ENCODE measurements at regions not wholly inside any gene's neighbourhood (a gene's known extent, or its start where the extent isn't known, plus 50 kb on each side); places are given as distances from the start of the nearest gene placed in this dataset.
A peak's percentile ranks its signal among the peaks of the same experiment; 100 is the strongest.

DNA sequence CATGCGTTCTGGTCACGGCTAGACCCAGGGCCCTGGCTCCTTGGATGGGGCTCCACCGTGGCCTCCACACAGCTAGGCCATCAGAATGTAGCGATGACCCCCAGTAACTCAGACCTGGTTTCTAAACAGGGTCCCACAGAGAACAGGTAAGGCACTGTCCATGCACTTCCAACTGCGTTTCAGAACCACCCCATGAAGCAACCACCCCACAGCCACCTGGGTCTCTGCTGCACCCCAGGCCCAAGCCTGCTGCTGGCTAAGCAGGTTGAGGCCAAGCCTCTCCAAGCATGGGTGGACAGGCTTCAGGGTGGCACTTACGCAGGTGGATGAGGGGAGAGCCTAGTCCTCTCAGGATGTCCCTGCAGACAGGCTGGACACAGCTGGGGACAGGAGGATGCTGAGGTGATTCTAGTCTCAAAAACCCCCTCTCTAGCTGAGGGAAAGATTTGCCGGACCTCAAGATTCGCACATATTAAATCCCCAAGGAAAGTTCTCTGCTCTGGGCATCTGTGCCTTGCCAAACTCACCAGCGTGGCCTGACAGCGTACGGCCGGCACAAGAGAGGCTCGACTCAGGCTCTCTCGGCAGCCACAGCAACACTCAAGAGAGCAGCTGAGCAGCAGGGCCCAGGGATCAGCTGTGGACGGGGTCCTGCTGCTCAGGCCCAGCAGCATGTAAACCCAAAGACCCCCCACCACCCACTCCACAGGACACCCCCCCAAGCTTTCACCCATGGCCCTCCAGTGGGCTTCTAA is 141.6 kb downstream of the CRYBB2 start:
- Histone ChIP-seq H3K9me2 (ENCODE audit: insufficient read depth, low read length) (no peaks in the 10 kb centered on the region), H3K27ac (ENCODE audit: low read depth, low read length, poor library complexity, severe bottlenecking) (no peak overlapping the region), H3K9me3 (ENCODE audit: low read length) (no peaks in the 10 kb centered on the region), H3K4me2 (ENCODE audit: low read length) (no peak overlapping the region), H3K79me2 (ENCODE audit: insufficient read depth, low read depth, low read length) (no peaks in the 10 kb centered on the region), H2AFZ (ENCODE audit: low read length) (no peak overlapping the region), H3K4me1 (ENCODE audit: insufficient read depth, low read length, poor library complexity, severe bottlenecking) (peaks cover 1% of the 10 kb centered on the region), H3K36me3 (ENCODE audit: insufficient read depth, low read length) (peaks cover 20% of the 10 kb centered on the region; the same call in 1 of the 2 replicates), H4K20me1 (ENCODE audit: insufficient read depth, low read length) (no peaks in the 10 kb centered on the region), H3K4me3 (ENCODE audit: low read depth, low read length, poor library complexity, severe bottlenecking) (no peak overlapping the region)
- POLR2A ChIA-PET, result no interaction called here
- DNase-seq (ENCODE audit: low spot score), result no peak
- CTCF ChIA-PET (ENCODE audit: unreplicated experiment), result no interaction called here
- intact Hi-C loops (cut with micrococcal nuclease; ENCODE audit: unreplicated experiment), result loop anchor here (5.0 to 10.0 kb wide), 2 partner anchors 41 to 414 kb away; no protein-coding TSS in a partner anchor
- no peak for TF ChIP-seq CTCF (conservative IDR thresholded peaks at IDR 0.05; ENCODE audit: low read length)
- no peak for TF ChIP-seq EZH2phosphoT487 (IDR thresholded peaks at IDR 0.05; ENCODE audit: borderline replicate concordance, low read depth, low read length)
- no TSS peak for BruUV-seq (replicated peaks)

DNA sequence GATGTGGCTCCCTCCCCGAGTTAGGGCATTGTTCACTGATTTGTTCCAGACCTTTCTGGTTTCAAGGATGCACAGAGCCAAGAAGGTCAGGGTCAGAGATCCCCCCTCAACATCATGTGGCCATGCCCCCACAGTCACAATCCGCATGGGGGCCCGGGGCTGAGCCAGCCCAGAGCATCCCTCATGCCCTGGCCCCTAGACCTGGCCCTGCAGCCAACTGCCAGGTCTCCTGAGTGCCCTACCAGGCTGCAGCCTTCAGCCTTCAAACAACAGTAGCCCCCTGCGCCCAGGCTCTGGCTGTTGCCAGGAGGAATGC is 142.4 kb downstream of the CRYBB2 start:
- H3K9me2 ChIP-seq (ENCODE audit: insufficient read depth, low read length), result no peaks in the 10 kb centered on the region
- H4K20me1 ChIP-seq (ENCODE audit: insufficient read depth, low read length), result no peaks in the 10 kb centered on the region
- CTCF ChIA-PET (ENCODE audit: unreplicated experiment), result no interaction called here
- DNase-seq (ENCODE audit: low spot score), result no peak
- H3K27ac ChIP-seq (ENCODE audit: low read depth, low read length, poor library complexity, severe bottlenecking), result no peak overlapping the region
- no peak overlapping the region for H3K4me3 ChIP-seq (ENCODE audit: low read depth, low read length, poor library complexity, severe bottlenecking)
- no peak overlapping the region for H2AFZ ChIP-seq (ENCODE audit: low read length)
- no peak for TF ChIP-seq CTCF (conservative IDR thresholded peaks at IDR 0.05; ENCODE audit: low read length)
- TF ChIP-seq EZH2phosphoT487 (IDR thresholded peaks at IDR 0.05; ENCODE audit: borderline replicate concordance, low read depth, low read length), result no peak
- peaks cover 20% of the 10 kb centered on the region; the same call in 1 of the 2 replicates for H3K36me3 ChIP-seq (ENCODE audit: insufficient read depth, low read length)
- no peaks in the 10 kb centered on the region for H3K79me2 ChIP-seq (ENCODE audit: insufficient read depth, low read depth, low read length)
- intact Hi-C loops (cut with micrococcal nuclease; ENCODE audit: unreplicated experiment), result loop anchor here (2.0 to 10.0 kb wide), 3 partner anchors 40 to 413 kb away; no protein-coding TSS in a partner anchor
- no peaks in the 10 kb centered on the region for H3K9me3 ChIP-seq (ENCODE audit: low read length)
- no peak overlapping the region for H3K4me2 ChIP-seq (ENCODE audit: low read length)
- H3K4me1 ChIP-seq (ENCODE audit: insufficient read depth, low read length, poor library complexity, severe bottlenecking), result no peaks in the 10 kb centered on the region
- BruUV-seq (replicated peaks), result no TSS peak
- POLR2A ChIA-PET, result no interaction called here

DNA sequence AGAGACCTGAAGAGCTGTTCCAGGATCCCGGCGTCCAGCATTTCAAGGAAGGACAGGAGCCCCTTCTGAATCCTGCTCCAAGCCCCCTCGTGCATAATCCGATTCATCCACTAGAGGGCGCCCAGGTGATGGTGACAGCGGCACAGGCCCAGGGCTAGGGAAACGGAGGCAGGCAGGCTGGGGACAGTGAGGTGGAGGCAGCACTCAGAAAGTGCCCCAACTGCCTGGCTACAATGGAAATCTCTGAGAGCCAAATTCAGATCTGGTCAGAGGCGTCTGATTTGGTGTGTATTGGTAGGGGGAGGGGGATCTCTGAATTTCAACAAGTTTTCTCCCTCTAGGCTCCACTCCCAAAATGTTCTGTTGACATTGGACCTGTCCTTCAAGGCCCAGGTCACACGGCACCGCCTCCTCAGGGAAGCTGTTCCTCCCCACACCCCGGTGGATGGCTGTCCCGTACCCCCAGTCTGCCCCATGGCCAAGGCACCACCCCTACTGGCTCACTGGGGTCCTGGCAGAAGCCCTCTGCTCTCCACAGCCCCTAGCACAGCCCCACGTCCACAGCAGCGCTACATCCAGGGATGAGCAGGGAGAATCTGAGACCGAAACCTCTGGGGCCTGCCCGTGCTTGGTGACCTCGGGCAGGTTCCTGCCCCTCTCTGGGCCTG is 142.9 kb downstream of the CRYBB2 start:
- intact Hi-C loops (cut with micrococcal nuclease; ENCODE audit: unreplicated experiment), result loop anchor here (2.0 to 10.0 kb wide), 3 partner anchors 40 to 412 kb away; no protein-coding TSS in a partner anchor
- BruUV-seq (replicated peaks), result no TSS peak
- DNase-seq (ENCODE audit: low spot score), result peak; percentile 66
- no peaks in the 10 kb centered on the region for H3K4me1 ChIP-seq (ENCODE audit: insufficient read depth, low read length, poor library complexity, severe bottlenecking)
- no peak overlapping the region for H3K4me2 ChIP-seq (ENCODE audit: low read length)
- peaks cover 20% of the 10 kb centered on the region; the same call in 1 of the 2 replicates for H3K36me3 ChIP-seq (ENCODE audit: insufficient read depth, low read length)
- ChIA-PET CTCF (ENCODE audit: unreplicated experiment) (no interaction called here), POLR2A (no interaction called here)
- no peak overlapping the region for H3K4me3 ChIP-seq (ENCODE audit: low read depth, low read length, poor library complexity, severe bottlenecking)
- H3K9me2 ChIP-seq (ENCODE audit: insufficient read depth, low read length), result no peaks in the 10 kb centered on the region
- no peak overlapping the region for H2AFZ ChIP-seq (ENCODE audit: low read length)
- no peaks in the 10 kb centered on the region for H4K20me1 ChIP-seq (ENCODE audit: insufficient read depth, low read length)
- no peak overlapping the region for H3K27ac ChIP-seq (ENCODE audit: low read depth, low read length, poor library complexity, severe bottlenecking)
- peak; percentile 93 for TF ChIP-seq CTCF (conservative IDR thresholded peaks at IDR 0.05; ENCODE audit: low read length)
- no peak for TF ChIP-seq EZH2phosphoT487 (IDR thresholded peaks at IDR 0.05; ENCODE audit: borderline replicate concordance, low read depth, low read length)
- no peaks in the 10 kb centered on the region for H3K79me2 ChIP-seq (ENCODE audit: insufficient read depth, low read depth, low read length)
- no peaks in the 10 kb centered on the region for H3K9me3 ChIP-seq (ENCODE audit: low read length)

All from OCI-LY7 (cell line).